Posterior vena cava (tissue), 2 donors: ENCODE measurements at regions not wholly inside any gene's neighbourhood (a gene's known extent, or its start where the extent isn't known, plus 50 kb on each side); places are given as distances from the start of the nearest gene placed in this dataset.
A peak's percentile ranks its signal among the peaks of the same experiment; 100 is the strongest.
"Not testable (repeated sequence)": the region's sequence is repeated elsewhere in the genome, so short reads cannot be mapped to it uniquely, and the experiment has no call there.

ENCODE experiments used
- DNase-seq: peaks from one replicate; pipeline ENCODE4 v3.0.0-alpha.2; 2020; ENCODE audit warnings: low spot score
- intact Hi-C, 2 donors: fragments of 100-400 bp; cut with DNase I; formaldehyde crosslinking; loops; one replicate each; pipeline versions ENCODE4 v1.14.1 to v1.14.2; 2022 to 2023
- donor health status: DM: yes; HTN: yes; CAD: no.
- donor health status: DM: yes; HTN: yes; CAD: no.

DNA sequence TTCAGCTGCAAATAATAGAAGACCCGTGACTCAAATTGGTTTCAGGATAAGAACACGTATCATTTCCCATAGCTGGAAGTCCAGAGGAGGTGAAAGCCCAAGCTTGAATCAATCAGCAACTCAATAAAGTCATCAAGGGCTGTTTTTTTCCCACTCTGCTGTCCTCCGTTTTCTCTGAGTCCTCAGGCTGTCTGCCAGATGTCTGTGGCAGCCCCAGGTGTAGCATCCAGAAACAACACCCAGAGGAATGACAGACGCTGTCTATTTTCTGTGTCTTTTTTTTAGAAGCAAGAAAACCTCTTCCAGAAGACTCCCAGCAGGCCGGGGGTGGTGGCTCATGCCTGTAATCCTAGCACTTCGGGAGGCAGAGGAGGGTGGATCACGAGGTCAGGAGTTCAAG lies 204.4 kb downstream of the FAM43A start:
- no peak for DNase-seq
- intact Hi-C loops, result no loop called here

DNA sequence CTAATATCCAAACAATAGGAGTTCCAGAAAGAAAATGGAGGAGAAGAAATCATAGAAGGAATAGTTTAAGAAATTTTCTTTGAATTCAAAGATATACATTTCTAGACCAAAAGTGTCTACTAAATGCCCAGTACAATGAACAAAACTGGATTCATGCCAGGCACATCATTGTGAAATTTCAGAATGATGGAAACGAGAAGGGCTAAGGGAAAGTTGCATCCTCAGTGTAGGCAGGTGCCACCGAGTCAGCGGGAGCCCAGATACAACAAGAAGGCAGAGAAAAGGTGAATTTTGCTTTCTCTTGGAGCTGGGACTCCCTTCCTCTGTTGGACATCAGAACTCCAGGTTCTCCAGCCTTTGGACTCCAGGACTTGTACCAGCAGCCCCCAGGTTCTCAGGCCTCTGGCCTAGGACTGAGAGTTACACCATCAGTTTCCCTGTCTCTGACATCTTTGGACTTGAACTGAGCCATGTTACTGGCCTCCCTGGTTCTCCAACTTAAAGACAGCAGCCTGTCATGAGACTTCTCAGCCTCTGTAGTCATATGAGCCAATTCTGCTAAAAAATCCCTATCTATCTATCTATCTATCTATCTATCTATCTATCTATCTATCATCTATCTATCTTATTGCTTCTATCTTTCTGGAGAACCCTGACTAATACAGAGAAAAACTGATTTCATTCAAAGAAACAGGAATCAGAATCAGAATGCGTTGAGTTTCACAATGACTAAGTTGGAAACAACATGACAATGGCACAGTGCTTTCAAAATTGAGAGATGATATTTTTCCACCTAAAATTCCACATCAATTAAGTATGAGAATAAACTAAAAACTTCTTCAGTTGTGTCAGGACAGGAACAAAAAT lies 207.7 kb downstream of the FAM43A start:
- intact Hi-C loops, result no loop called here

DNA sequence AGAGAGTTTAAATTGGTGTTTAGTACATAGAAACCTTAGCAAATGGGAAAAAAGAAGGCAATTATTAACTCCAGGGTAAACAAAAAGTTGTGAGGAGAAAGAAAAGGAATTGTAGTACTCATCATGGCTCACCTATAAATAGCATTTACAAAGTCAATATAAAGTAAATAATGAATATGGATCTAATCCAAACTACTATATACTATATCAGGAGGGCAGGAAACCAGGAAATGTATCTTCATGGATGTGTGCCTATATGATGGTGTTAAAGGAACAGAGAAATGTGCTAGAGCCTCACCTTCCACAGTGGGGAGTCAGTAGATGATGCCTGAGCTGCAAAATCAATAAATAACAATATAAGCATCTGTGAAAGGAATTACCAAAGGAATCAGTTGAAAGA lies 208.9 kb downstream of the FAM43A start:
- no peak for DNase-seq

More for the DNA sequence above, 207.7 kb downstream of the FAM43A start:
- DNase-seq, result no peak

DNA sequence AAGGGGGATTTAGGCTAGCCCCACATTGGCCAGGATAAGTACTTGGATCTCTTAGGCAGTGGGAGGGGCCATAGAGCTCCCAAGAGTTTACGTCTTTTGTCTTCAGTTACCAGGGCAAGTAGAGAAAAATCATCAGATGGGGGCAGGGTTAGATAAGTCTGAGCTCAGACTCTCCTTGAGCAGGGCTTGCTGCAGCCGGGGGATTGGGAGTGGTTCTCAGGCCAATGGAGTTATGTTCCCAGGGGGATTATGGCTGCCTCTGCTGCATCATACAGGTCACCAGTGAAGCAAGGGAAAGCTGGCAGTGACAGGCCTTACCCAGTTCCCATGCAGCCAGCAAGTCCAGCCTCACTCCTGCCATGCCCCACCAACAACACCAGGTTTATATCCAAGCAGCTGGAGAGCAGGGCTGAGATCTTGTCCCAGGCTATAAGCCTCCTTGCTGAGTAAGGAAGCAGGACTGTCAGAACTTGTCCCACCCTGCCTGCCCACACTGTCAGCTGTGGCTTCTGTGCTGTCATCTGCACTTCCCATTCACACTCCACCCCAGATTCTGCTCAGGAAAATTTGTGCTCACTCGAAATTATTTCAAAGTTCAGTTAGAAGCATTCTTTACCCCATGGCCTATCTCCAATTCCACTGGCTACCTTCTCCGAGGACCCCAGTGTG lies 215.3 kb downstream of the FAM43A start:
- intact Hi-C loops, result no loop called here
- peak; percentile 61 for DNase-seq

More for the DNA sequence above, 208.9 kb downstream of the FAM43A start:
- intact Hi-C loops, result no loop called here

DNA sequence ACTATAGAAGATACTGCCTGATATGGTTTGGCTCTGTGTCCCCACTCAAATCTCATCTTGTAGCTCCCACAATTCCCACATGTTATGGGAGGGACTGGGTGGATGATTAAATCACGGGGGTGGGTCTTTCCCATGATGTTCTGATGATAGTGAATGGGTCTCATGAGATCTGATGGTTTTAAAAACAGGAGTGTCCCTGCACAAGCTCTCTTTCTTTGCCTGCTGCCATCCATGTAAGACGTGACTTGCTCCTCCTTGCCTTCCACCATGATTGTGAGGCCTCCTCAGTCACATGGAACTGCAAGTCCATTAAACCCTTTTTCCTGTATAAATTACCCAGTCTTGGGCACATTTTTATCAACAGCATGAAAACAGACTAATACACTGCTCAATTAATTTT lies 217.8 kb downstream of the FAM43A start:
- DNase-seq, intact Hi-C loops: not testable (repeated sequence)

DNA sequence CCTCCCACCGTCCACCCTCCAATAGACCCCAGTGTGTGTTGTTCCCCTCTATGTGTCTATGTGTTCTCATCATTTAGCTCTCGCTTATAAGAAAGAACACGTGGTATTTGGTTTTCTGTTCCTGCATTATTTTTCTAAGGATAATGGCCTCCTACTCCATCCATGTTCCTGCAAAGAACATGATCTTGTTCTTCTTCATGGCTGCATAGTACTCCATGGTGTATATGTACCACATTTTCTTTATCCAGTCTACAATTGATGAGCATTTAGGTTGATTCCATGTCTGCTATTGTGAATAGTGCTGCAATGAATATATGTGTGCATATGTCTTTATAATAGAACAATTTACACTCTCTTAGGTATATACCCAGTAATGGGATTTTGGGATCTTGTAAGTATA lies 219.3 kb downstream of the FAM43A start:
- intact Hi-C loops, DNase-seq: not testable (repeated sequence)

DNA sequence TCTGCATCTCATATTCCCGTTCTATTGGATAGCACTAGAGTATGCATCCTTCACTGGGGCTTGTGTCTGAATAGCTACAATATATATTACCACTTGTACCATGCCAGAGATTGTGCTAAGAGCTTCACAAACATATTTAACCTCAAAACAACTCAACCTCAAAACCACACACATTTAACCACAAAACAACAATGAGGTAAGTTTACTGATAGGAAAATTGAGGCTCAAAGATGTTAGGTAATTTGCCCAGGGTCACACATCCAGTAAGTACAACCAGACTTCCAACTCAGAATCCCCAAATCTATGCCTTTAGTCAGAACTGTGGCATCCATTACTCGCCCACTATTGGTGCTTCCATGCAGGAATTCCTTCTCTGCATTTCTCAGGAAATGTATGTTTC lies 220.0 kb downstream of the FAM43A start:
- intact Hi-C loops, result no loop called here
- no peak for DNase-seq

DNA sequence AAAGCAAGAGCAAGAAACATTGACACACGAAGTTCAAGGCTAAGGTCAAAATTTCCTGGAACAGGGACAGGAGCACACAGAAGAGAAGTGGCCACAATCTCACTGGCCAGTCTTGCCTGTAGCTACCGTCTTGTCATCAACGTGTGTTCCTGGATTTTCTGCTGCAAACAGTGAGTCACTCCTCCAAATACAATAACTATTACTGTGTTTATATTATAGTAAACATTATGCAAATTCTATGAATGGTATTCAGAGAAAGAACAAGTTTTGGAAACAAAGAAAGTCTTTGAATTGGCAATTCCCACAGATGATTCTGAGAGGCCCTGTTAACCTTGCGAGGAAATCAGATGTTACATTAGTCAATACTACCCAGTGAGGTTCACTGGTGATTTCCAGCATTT lies 220.5 kb downstream of the FAM43A start:
- intact Hi-C loops, result no loop called here
- no peak for DNase-seq

DNA sequence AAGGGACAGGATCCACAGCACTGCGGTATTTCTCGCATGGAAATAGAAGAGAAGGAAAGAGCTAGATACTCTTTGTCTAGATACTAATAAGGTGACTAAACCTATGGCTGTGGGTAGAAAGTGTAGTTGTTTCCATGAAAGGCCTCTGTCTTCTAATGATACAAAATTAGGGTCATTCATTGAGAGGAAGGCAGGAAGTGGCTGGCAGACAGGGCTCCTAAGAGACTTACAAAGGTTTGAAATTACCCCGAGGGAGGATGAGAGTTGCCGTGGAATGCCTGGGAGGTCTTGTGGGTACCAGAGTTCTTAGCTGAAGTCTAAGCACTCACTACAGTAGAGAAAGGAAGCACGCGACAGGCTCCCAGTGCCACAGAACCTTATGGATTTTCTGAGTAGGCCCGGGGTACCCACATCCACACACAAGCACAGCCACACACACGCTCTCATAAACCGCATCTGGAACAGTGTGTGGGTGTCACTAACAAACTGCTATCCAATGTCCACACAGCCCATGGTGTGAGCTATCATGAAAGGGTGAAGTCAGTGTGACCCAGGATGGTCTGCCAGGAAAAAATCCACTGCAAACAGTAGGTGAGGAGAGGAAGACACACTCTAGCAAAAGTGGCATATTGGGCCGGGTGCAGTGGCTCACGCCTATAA lies 221.4 kb downstream of the FAM43A start:
- intact Hi-C loops, result no loop called here

DNA sequence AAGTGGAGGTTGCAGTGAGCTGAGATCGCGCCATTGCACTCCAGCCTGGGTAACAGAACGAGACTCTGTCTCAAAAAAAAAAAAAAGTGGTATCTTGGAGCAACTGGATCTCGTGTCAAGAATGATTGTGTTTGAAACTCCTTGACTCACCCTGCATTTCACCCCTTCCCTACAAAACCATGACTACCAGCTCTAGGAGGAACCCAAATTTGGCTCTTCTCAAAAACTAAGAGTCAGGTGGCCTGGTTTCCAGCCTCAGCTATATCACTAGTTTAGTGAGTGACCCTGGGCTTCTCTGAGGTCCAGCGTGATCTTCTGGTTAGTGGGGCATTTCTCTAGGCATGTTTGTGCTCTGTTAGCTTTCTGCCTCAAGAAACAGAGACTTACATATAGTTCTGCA lies 222.1 kb downstream of the FAM43A start:
- intact Hi-C loops, result no loop called here
- DNase-seq, result no peak

More for the DNA sequence above, 221.4 kb downstream of the FAM43A start:
- DNase-seq, result no peak

DNA sequence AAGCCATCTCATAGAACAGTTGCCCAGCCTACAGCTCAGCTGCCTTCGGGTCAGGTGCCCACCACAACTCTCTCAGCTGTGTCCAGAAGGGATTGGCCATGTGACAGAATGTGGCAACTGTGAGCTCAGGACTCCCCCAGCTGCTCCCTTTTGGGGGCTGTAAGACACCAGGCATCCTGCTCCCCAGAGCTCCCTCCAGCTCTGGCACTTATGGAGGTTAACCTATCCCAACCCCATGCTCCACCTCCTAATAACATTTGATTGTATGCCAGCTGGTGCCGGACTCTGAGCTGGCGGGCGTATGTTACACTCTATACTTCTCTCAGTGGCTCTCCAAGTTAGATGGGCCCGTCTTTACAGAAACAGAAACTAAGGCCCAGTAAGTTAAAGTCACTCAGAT lies 222.8 kb downstream of the FAM43A start:
- peak; percentile 53 for DNase-seq
- intact Hi-C loops, result no loop called here

DNA sequence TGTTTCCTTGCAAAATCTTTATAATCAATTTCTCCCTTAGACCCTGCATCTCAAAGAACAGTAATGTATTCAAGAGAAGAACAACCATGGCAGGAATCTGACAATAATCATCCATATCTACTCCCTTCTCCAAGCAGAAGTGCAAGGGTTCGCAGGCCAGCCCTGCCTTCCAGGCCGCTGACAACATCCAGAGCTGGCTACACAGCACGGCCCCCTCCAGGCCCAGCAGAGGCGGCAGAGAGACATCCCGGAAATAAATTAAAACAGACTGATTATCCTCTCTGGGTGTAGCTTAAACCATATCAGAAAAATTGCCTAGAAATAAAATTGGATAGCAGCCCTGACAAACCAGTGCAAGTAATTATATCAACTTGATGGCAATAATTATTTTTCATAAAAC lies 223.3 kb downstream of the FAM43A start:
- intact Hi-C loops, result no loop called here
- peak; percentile 80 for DNase-seq

DNA sequence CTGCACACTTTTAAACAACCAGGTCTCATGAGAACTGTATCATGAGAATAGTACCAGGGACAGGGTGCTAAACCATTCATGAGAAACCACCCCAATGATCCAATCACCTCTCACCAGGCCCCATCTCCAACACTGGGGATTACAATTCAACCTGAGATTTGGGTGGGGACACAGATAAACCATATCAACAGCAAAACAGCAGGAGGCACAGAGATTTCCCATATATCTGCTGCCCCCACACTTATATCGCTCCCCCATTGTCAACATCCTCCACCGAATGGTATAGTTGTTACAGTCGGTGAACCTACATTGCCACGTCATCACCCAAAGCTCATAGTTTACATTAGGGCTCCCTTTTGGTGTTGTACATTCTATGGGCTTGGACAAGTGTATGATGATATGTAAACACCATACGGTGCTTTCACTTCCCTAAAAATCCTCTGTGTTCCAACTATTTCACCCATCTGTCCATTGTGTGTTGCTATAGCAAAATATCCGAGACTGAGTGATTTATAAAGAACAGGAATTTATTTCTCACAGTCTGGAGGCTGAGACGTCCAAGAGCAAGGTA lies 224.8 kb downstream of the FAM43A start:
- intact Hi-C loops, result no loop called here

DNA sequence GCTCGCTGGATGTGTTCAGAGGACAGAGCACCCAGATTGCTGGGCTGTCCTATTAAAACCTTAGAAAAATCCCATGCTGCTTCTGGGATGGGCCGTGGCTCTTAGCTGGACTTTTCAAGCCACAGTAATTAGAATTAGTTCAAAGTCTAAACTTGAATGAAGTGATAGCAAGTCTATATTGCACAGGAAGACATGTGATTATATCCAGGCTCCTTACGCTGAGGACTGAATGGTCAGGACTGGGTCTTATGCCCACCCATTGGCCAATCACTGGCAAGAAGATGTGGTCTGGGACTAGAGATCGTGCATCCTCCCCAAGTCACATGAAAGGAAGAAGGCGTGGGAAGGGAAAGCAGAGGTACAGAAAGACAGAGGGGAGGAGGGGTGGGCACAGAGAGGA lies 227.6 kb downstream of the FAM43A start:
- intact Hi-C loops, result no loop called here
- no peak for DNase-seq

More for the DNA sequence above, 224.8 kb downstream of the FAM43A start:
- no peak for DNase-seq

DNA sequence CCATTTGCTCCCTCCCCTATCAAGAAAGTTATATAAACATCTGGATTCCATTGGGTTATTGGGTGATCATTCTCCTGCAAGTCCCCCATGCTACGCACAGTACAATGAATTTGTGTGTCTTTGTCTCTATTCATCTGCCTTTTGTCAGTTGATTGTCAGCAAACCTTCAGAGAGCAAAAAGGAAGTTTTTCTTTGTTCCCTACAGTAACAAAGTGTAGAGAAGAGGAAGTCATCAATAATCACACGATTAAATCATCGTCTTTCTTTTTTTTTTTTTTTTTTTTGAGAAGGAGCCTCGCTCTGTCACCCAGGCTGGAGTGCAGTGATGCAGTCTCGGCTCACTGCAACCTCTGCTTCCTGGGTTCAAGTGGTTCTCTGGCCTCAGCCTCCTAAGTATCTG lies 239.2 kb downstream of the FAM43A start:
- not testable (repeated sequence) for DNase-seq
- intact Hi-C loops, result loop anchor here in 1 of 2 donors (5.0 kb wide), 1 partner anchor 438 kb away; the partner anchor contains the start of gene ATP13A3

DNA sequence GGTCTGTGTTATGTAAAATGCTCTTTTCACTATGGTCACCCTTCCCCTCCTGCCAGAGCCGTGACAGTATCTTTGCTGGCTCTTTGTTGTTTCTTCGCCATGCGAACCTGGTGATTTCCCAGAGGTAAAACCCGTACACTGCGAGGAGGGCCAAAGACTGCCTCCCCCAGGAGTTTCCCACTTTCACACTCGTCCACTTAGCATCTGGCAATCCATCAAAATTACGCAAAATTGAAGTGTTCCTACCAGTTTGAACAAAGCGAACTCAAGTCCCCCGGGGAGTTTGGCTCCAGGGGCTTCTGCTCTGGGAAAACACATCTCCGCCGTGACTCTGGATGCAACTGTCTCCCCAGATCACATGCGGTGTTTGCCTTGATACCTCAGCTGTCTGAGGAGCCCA lies 239.9 kb downstream of the FAM43A start:
- DNase-seq, result no peak
- intact Hi-C loops, result loop anchor here in 1 of 2 donors (5.0 kb wide), 1 partner anchor 438 kb away; the partner anchor contains the start of gene ATP13A3

DNA sequence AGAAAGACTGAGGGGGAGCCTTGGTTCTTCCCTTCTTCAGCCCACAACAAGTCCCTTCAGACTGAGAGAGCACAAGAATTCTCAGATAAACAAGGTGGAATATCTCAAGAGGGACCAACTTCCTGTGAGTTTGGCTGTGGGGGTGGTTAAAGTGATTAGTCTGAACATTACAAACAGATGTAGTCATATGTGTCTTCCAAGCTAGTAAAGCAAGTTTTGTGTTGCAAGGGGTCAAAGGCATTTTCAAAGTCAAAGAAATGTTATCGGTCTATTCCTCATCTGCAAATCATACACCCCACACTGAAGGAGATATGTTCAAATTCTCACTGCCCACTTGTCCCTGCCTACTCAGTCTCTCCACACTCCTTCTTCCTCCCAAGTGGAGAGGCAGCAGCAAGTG lies 242.5 kb downstream of the FAM43A start:
- intact Hi-C loops, result loop anchor here in 1 of 2 donors (5.0 kb wide), 1 partner anchor 441 kb away; the partner anchor contains the start of gene ATP13A3
- DNase-seq, result no peak

DNA sequence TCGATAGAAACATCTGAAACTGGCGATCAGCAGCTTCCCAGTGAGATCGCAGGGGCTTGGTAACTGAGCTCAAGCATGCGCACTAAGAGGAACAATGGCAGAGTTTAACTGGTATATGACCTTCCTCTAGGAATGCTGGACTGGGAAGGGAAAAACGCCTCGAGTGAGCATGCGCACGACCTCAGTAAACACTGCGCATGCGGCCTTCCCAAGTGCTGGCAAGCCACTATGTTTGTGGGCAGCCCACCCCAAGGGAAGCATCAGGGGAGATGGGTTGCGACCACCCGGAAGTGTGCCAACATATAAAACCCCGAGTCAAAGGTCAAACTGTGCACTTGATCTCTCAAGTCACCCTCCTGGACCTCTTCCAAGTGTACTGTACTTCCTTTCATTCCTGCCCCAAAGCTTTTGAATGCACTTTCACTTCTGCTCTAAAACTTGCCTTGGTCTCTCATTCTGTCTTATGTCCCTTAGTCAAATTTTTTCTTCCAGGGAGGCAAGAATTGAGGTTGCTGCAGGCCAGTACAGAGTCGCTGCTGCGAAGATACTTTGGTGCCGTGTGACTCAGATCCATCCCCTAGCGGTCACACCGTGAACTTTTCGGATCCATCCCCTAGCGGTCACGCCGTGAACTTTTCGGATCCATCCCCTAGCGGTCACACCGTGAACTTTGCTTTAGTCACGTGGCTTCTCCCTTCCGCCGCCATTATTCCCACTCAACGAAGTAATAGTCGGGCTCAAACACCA lies 243.3 kb downstream of the FAM43A start:
- intact Hi-C loops, result loop anchor here in 1 of 2 donors (5.0 kb wide), 1 partner anchor 442 kb away; the partner anchor contains the start of gene ATP13A3
- no peak for DNase-seq

DNA sequence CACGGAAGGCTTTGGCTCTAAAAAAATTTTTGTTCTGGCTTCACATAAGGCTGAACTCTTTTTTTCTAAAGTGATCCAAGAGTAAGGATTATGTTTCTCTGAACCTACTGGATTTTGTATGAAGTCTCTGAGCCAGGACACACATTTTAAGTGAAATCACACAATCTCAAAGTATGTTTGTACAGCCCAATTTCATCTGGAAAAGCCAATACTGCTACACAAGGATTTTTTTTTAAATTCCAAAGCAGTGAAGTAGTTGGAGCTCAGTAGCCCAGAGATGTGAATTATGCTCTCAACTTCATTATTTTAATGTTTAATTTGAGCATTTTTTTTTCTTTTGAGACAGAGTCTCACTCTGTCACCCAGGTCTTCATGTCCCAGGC lies 243.9 kb downstream of the FAM43A start:
- DNase-seq, result no peak
- intact Hi-C loops, result loop anchor here in 1 of 2 donors (5.0 kb wide), 1 partner anchor 442 kb away; the partner anchor contains the start of gene ATP13A3
